Neural cell (in vitro differentiated cells): ENCODE measurements at regions not wholly inside any gene's neighbourhood (a gene's known extent, or its start where the extent isn't known, plus 50 kb on each side); places are given as distances from the start of the nearest gene placed in this dataset.

Source experiments
- EP300 ChIP-seq: fragments of 450-650 bp; conservative IDR thresholded peaks from 2 replicates; pipeline ENCODE4 v1.6.1; 2014; ENCODE audit warnings: antibody characterized with exemption, mild to moderate bottlenecking, moderate library complexity; ENCODE audit not compliant: poor library complexity, severe bottlenecking
- EZH2 ChIP-seq: fragments of 200-600, 300-800 bp; shearing (Covaris generic), sonication (generic); IDR thresholded peaks from 2 replicates; pipeline ENCODE4 v1.6.1; 2014; ENCODE audit warnings: antibody characterized with exemption, low read length, borderline replicate concordance, mild to moderate bottlenecking; ENCODE audit not compliant: insufficient read depth, poor library complexity, severe bottlenecking
- MXI1 ChIP-seq: fragments of 450-650 bp; conservative IDR thresholded peaks from 2 replicates; pipeline ENCODE4 v1.6.1; 2014; ENCODE audit warnings: antibody characterized with exemption, mild to moderate bottlenecking; ENCODE audit not compliant: poor library complexity, severe bottlenecking
- POLR2AphosphoS5 ChIP-seq: IDR thresholded peaks from 2 replicates; pipeline ENCODE4 v1.6.1; 2012
- RAD21 ChIP-seq: fragments of 450-650 bp; conservative IDR thresholded peaks from 2 replicates; pipeline ENCODE4 v1.6.1; 2014; ENCODE audit warnings: antibody characterized with exemption, mild to moderate bottlenecking, moderate library complexity
- SMC3 ChIP-seq: fragments of 450-650 bp; conservative IDR thresholded peaks from 2 replicates; pipeline ENCODE4 v1.6.1; 2014; ENCODE audit warnings: antibody characterized with exemption, mild to moderate bottlenecking, moderate library complexity; ENCODE audit not compliant: poor library complexity
- TF ChIP-seq, protein P1 (sequence below): fragments of 450-650 bp; IDR thresholded peaks from 2 replicates; pipeline ENCODE4 v1.5.1; 2014; ENCODE audit warnings: antibody characterized with exemption, mild to moderate bottlenecking, moderate library complexity; ENCODE audit not compliant: poor library complexity, severe bottlenecking
- TF ChIP-seq, protein P2 (sequence below): IDR thresholded peaks from 2 replicates; pipeline ENCODE4 v1.6.1; 2012; ENCODE audit warnings: borderline replicate concordance

GRCh38 chr1:116306102-116306501 is 66.9 kb upstream of the ATP1A1 start:
- TF ChIP-seq POLR2AphosphoS5 (no peak), EP300 (no peak), EZH2 (no peak), RAD21 (no peak), MXI1 (no peak), SMC3 (no peak)
- TF ChIP-seq, protein P1, sequence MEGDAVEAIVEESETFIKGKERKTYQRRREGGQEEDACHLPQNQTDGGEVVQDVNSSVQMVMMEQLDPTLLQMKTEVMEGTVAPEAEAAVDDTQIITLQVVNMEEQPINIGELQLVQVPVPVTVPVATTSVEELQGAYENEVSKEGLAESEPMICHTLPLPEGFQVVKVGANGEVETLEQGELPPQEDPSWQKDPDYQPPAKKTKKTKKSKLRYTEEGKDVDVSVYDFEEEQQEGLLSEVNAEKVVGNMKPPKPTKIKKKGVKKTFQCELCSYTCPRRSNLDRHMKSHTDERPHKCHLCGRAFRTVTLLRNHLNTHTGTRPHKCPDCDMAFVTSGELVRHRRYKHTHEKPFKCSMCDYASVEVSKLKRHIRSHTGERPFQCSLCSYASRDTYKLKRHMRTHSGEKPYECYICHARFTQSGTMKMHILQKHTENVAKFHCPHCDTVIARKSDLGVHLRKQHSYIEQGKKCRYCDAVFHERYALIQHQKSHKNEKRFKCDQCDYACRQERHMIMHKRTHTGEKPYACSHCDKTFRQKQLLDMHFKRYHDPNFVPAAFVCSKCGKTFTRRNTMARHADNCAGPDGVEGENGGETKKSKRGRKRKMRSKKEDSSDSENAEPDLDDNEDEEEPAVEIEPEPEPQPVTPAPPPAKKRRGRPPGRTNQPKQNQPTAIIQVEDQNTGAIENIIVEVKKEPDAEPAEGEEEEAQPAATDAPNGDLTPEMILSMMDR: no peak
- TF ChIP-seq, protein P2, sequence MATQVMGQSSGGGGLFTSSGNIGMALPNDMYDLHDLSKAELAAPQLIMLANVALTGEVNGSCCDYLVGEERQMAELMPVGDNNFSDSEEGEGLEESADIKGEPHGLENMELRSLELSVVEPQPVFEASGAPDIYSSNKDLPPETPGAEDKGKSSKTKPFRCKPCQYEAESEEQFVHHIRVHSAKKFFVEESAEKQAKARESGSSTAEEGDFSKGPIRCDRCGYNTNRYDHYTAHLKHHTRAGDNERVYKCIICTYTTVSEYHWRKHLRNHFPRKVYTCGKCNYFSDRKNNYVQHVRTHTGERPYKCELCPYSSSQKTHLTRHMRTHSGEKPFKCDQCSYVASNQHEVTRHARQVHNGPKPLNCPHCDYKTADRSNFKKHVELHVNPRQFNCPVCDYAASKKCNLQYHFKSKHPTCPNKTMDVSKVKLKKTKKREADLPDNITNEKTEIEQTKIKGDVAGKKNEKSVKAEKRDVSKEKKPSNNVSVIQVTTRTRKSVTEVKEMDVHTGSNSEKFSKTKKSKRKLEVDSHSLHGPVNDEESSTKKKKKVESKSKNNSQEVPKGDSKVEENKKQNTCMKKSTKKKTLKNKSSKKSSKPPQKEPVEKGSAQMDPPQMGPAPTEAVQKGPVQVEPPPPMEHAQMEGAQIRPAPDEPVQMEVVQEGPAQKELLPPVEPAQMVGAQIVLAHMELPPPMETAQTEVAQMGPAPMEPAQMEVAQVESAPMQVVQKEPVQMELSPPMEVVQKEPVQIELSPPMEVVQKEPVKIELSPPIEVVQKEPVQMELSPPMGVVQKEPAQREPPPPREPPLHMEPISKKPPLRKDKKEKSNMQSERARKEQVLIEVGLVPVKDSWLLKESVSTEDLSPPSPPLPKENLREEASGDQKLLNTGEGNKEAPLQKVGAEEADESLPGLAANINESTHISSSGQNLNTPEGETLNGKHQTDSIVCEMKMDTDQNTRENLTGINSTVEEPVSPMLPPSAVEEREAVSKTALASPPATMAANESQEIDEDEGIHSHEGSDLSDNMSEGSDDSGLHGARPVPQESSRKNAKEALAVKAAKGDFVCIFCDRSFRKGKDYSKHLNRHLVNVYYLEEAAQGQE: no peak
